ENCODE measurements at regions not wholly inside any gene's neighbourhood (a gene's known extent, or its start where the extent isn't known, plus 50 kb on each side); places are given as distances from the start of the nearest gene placed in this dataset.

GRCh38 chr14:40100544-40101196 is 668.4 kb upstream of the FBXO33 start:
- no peaks in the 10 kb centered on the region for H3K36me3 ChIP-seq
- intact Hi-C loops (cut with DNase I) = no loop called here
- H3K27me3 ChIP-seq = no peaks in the 10 kb centered on the region
- no peak overlapping the region for H3K4me3 ChIP-seq (replicated peaks in 1 of 3)
- no peaks in the 10 kb centered on the region for H3K4me1 ChIP-seq
- H3K9me3 ChIP-seq = no peaks in the 10 kb centered on the region
- no peak for TF ChIP-seq CTCF (IDR thresholded peaks at IDR 0.05)
- TF ChIP-seq POLR2A (IDR thresholded peaks at IDR 0.05) = no peak
- no peak for DNase-seq
- H3K27ac ChIP-seq = no peak overlapping the region
- 83 to 89% methylated on average over 1 of the region's 1 CpG for WGBS, 2 donors

- Histone ChIP-seq H3K4me1 (no peaks in the 10 kb centered on the region), H3K36me3 (no peaks in the 10 kb centered on the region), H3K4me3 (replicated peaks in 1 of 3) (no peak overlapping the region), H3K27me3 (no peaks in the 10 kb centered on the region), H3K27ac (no peak overlapping the region), H3K9me3 (no peaks in the 10 kb centered on the region)
- no peak for TF ChIP-seq POLR2A (IDR thresholded peaks at IDR 0.05)
- no peak for TF ChIP-seq CTCF (IDR thresholded peaks at IDR 0.05)
- intact Hi-C loops (cut with DNase I) = no loop called here
- WGBS, 2 donors = 64 to 68% methylated on average over 2 of the region's 2 CpGs
- no peak for DNase-seq
These were observed 667.1 kb upstream of the FBXO33 start for GRCh38 chr14:40099316-40099715.

GRCh38 chr14:40098468-40098867 is 666.2 kb upstream of the FBXO33 start:
- Histone ChIP-seq H3K4me3 (replicated peaks in 1 of 3) (no peak overlapping the region), H3K9me3 (no peaks in the 10 kb centered on the region), H3K36me3 (no peaks in the 10 kb centered on the region), H3K4me1 (no peaks in the 10 kb centered on the region), H3K27ac (no peak overlapping the region), H3K27me3 (no peaks in the 10 kb centered on the region)
- intact Hi-C loops (cut with DNase I) = no loop called here
- no peak for DNase-seq
- TF ChIP-seq POLR2A (IDR thresholded peaks at IDR 0.05) = no peak
- no peak for TF ChIP-seq CTCF (IDR thresholded peaks at IDR 0.05)
- WGBS, 2 donors = 95 to 96% methylated on average over 3 of the region's 3 CpGs

- Histone ChIP-seq H3K9me3 (no peaks in the 10 kb centered on the region), H3K27ac (no peak overlapping the region), H3K36me3 (no peaks in the 10 kb centered on the region), H3K27me3 (no peaks in the 10 kb centered on the region), H3K4me3 (replicated peaks in 1 of 3) (no peak overlapping the region), H3K4me1 (no peaks in the 10 kb centered on the region)
- TF ChIP-seq CTCF (IDR thresholded peaks at IDR 0.05) (no peak), POLR2A (IDR thresholded peaks at IDR 0.05) (no peak)
- no peak for DNase-seq
- intact Hi-C loops (cut with DNase I) = no loop called here
These were observed 664.7 kb upstream of the FBXO33 start for GRCh38 chr14:40096968-40097367.

- TF ChIP-seq POLR2A (IDR thresholded peaks at IDR 0.05) = no peak
- no peak for TF ChIP-seq CTCF (IDR thresholded peaks at IDR 0.05)
- H3K9me3 ChIP-seq = no peaks in the 10 kb centered on the region
- no peak for DNase-seq
- H3K36me3 ChIP-seq = no peaks in the 10 kb centered on the region
- no peaks in the 10 kb centered on the region for H3K4me1 ChIP-seq
- intact Hi-C loops (cut with DNase I) = no loop called here
- WGBS, 2 donors = 83 to 87% methylated on average over 1 of the region's 1 CpG
- H3K4me3 ChIP-seq (replicated peaks in 1 of 3) = no peak overlapping the region
- H3K27ac ChIP-seq = no peak overlapping the region
- H3K27me3 ChIP-seq = no peaks in the 10 kb centered on the region
These were observed 661.6 kb upstream of the FBXO33 start for GRCh38 chr14:40093800-40094199.
